ENCODE measurements at regions not wholly inside any gene's neighbourhood (a gene's known extent, or its start where the extent isn't known, plus 50 kb on each side); places are given as distances from the start of the nearest gene placed in this dataset.

GRCh38 chr3:168275662-168276061 lies 179.9 kb upstream of the GOLIM4 start:
- H3K36me3 Mint-ChIP-seq (ENCODE audit: low read depth) = no peaks in the 10 kb centered on the region
- H3K27ac Mint-ChIP-seq = no peak overlapping the region
- no peak overlapping the region for H3K4me3 Mint-ChIP-seq
- DNase-seq = no peak
- H3K27me3 Mint-ChIP-seq (ENCODE audit: low read depth) = no peaks in the 10 kb centered on the region
- intact Hi-C loops (cut with micrococcal nuclease) = no loop called here
- no peaks in the 10 kb centered on the region for H3K9me3 Mint-ChIP-seq
- H3K4me1 Mint-ChIP-seq (ENCODE audit: low read depth) = no peaks in the 10 kb centered on the region
- CTCF ChIA-PET = no interaction called here

DNA sequence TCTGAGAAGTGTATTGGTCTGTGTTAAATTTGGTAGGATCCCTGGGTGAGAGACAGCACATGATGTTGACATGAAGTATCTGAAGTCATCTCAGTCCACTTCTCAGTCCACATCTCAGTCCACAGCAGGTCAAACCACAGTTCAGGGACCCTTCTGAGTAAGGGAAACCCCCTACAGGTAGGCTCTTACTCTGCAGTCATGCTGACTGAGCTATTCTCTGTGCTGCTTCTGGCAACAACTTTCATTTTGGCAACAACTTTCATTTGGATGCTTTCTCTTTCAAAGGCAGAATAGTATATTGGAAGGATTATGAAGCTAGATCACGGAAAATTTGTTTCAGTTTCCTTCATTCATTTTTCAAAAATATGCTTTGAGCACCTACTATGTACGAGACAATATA lies 178.2 kb upstream of the GOLIM4 start:
- Mint-ChIP-seq H3K4me1 (ENCODE audit: low read depth) (no peaks in the 10 kb centered on the region), H3K27me3 (ENCODE audit: low read depth) (no peaks in the 10 kb centered on the region), H3K36me3 (ENCODE audit: low read depth) (no peaks in the 10 kb centered on the region), H3K27ac (no peak overlapping the region), H3K4me3 (no peak overlapping the region), H3K9me3 (no peaks in the 10 kb centered on the region)
- CTCF ChIA-PET = no interaction called here
- no peak for DNase-seq
- intact Hi-C loops (cut with micrococcal nuclease) = no loop called here

- H3K4me1 Mint-ChIP-seq (ENCODE audit: low read depth) = no peaks in the 10 kb centered on the region
- H3K36me3 Mint-ChIP-seq (ENCODE audit: low read depth) = no peaks in the 10 kb centered on the region
- no peak overlapping the region for H3K4me3 Mint-ChIP-seq
- DNase-seq = no peak
- intact Hi-C loops (cut with micrococcal nuclease) = no loop called here
- H3K27ac Mint-ChIP-seq = no peak overlapping the region
- CTCF ChIA-PET = no interaction called here
- H3K27me3 Mint-ChIP-seq (ENCODE audit: low read depth) = no peaks in the 10 kb centered on the region
- no peaks in the 10 kb centered on the region for H3K9me3 Mint-ChIP-seq
These were observed 177.3 kb upstream of the GOLIM4 start for GRCh38 chr3:168273036-168273435.

DNA sequence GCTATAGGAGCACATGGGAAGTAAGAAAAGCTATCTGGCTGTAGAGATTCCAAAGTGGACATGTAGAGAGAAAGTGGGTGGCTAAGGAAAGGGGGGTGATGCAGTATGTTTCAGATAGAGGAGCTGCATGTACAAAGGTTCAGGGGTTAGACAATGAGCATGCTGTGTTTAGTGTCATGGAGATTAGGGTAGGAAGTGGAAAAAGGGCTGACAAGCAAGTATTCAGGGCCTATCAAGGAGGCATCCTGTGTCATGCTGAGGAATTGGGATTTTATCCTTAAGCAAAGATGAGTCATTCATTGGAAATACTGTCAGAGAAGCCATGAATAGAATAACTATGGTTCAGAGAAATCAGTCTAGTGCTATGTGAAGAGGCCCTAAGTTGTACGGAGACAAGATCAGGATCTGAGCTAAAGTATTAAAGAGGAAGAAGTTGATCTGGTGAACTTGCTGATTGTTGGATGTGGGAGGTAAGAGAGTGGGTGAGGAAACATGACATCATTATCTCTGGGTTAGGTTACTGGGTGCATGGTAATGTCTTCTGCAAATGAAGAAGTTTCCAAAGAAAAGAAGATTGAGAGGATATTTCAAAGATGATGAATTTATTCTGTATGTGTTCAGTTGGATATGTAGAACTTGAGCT lies 176.7 kb upstream of the GOLIM4 start:
- intact Hi-C loops (cut with micrococcal nuclease) = no loop called here
- DNase-seq = no peak
- H3K27me3 Mint-ChIP-seq (ENCODE audit: low read depth) = no peaks in the 10 kb centered on the region
- H3K9me3 Mint-ChIP-seq = no peaks in the 10 kb centered on the region
- CTCF ChIA-PET = no interaction called here
- H3K4me3 Mint-ChIP-seq = no peak overlapping the region
- H3K4me1 Mint-ChIP-seq (ENCODE audit: low read depth) = no peaks in the 10 kb centered on the region
- H3K27ac Mint-ChIP-seq = no peak overlapping the region
- no peaks in the 10 kb centered on the region for H3K36me3 Mint-ChIP-seq (ENCODE audit: low read depth)

GRCh38 chr3:168271932-168272331 lies 176.2 kb upstream of the GOLIM4 start:
- no peak overlapping the region for H3K27ac Mint-ChIP-seq
- CTCF ChIA-PET = no interaction called here
- H3K4me3 Mint-ChIP-seq = no peak overlapping the region
- DNase-seq = no peak
- no peaks in the 10 kb centered on the region for H3K4me1 Mint-ChIP-seq (ENCODE audit: low read depth)
- no peaks in the 10 kb centered on the region for H3K27me3 Mint-ChIP-seq (ENCODE audit: low read depth)
- intact Hi-C loops (cut with micrococcal nuclease) = no loop called here
- H3K36me3 Mint-ChIP-seq (ENCODE audit: low read depth) = no peaks in the 10 kb centered on the region
- no peaks in the 10 kb centered on the region for H3K9me3 Mint-ChIP-seq

GRCh38 chr3:168269001-168269400 lies 173.3 kb upstream of the GOLIM4 start:
- Mint-ChIP-seq H3K4me3 (no peak overlapping the region), H3K36me3 (ENCODE audit: low read depth) (no peaks in the 10 kb centered on the region), H3K4me1 (ENCODE audit: low read depth) (no peaks in the 10 kb centered on the region), H3K9me3 (no peaks in the 10 kb centered on the region), H3K27ac (no peak overlapping the region), H3K27me3 (ENCODE audit: low read depth) (no peaks in the 10 kb centered on the region)
- CTCF ChIA-PET = interaction anchor here (0.6 kb wide), 1 partner anchor 55 kb away, joined by 3 read pairs; no protein-coding TSS in a partner anchor
- intact Hi-C loops (cut with micrococcal nuclease) = no loop called here
- DNase-seq = no peak

- Mint-ChIP-seq H3K36me3 (ENCODE audit: low read depth) (no peaks in the 10 kb centered on the region), H3K4me3 (no peak overlapping the region), H3K4me1 (ENCODE audit: low read depth) (no peaks in the 10 kb centered on the region), H3K27me3 (ENCODE audit: low read depth) (no peaks in the 10 kb centered on the region), H3K9me3 (no peaks in the 10 kb centered on the region), H3K27ac (no peak overlapping the region)
- intact Hi-C loops (cut with micrococcal nuclease) = no loop called here
- CTCF ChIA-PET = no interaction called here
- DNase-seq = no peak
These were observed 171.5 kb upstream of the GOLIM4 start for GRCh38 chr3:168267179-168267578.

DNA sequence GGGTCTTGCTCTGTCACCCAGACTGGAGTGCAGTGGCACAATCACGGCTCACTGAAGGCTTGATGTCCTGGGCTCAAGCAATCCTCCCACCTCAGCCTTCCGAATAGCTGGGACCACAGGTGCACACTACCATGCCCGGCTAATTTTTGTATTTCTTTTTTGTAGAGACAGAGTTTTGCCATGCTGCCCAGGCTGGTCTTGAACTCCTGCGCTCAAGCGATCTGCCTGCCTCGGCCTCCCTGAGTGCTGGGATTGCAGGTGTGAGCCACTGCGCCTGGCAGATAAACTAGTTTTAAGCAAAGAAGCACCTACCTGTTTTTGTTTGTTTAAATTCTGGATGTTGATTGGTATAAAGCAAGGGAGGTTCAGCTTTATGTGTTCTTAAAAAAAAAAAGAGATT lies 170.6 kb upstream of the GOLIM4 start:
- Mint-ChIP-seq H3K27me3 (ENCODE audit: low read depth) (no peaks in the 10 kb centered on the region), H3K9me3 (no peaks in the 10 kb centered on the region), H3K4me1 (ENCODE audit: low read depth) (no peaks in the 10 kb centered on the region), H3K36me3 (ENCODE audit: low read depth) (no peaks in the 10 kb centered on the region), H3K27ac (no peak overlapping the region), H3K4me3 (no peak overlapping the region)
- DNase-seq = no peak
- CTCF ChIA-PET = no interaction called here
- intact Hi-C loops (cut with micrococcal nuclease) = no loop called here

DNA sequence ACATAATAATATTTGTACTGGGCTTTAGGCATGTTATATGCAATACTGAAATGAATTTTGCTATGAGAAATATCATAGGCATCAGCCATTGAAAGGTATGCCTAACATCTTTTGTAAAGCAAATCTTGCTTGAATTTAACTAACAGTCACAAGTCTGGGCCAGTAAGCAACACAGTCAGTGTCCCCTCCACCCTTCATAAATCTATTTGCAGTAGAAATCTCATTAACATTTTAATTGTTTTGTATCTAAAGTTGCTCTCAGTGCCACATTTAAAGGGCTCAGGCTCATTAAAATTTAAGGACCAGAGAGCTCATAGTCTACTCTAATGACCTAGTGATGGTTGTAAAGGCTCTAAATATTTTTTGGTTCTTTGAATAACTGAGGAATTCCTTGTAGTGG lies 167.2 kb upstream of the GOLIM4 start:
- CTCF ChIA-PET = no interaction called here
- no peaks in the 10 kb centered on the region for H3K9me3 Mint-ChIP-seq
- H3K27ac Mint-ChIP-seq = no peak overlapping the region
- H3K4me3 Mint-ChIP-seq = no peak overlapping the region
- no peaks in the 10 kb centered on the region for H3K27me3 Mint-ChIP-seq (ENCODE audit: low read depth)
- H3K36me3 Mint-ChIP-seq (ENCODE audit: low read depth) = no peaks in the 10 kb centered on the region
- intact Hi-C loops (cut with micrococcal nuclease) = no loop called here
- no peaks in the 10 kb centered on the region for H3K4me1 Mint-ChIP-seq (ENCODE audit: low read depth)
- DNase-seq = no peak

GRCh38 chr3:168260859-168261258 lies 165.1 kb upstream of the GOLIM4 start:
- no peak for DNase-seq
- Mint-ChIP-seq H3K9me3 (no peaks in the 10 kb centered on the region), H3K27me3 (ENCODE audit: low read depth) (no peaks in the 10 kb centered on the region), H3K4me1 (ENCODE audit: low read depth) (no peaks in the 10 kb centered on the region), H3K36me3 (ENCODE audit: low read depth) (no peaks in the 10 kb centered on the region), H3K27ac (no peak overlapping the region), H3K4me3 (no peak overlapping the region)
- intact Hi-C loops (cut with micrococcal nuclease) = no loop called here
- CTCF ChIA-PET = no interaction called here

DNA sequence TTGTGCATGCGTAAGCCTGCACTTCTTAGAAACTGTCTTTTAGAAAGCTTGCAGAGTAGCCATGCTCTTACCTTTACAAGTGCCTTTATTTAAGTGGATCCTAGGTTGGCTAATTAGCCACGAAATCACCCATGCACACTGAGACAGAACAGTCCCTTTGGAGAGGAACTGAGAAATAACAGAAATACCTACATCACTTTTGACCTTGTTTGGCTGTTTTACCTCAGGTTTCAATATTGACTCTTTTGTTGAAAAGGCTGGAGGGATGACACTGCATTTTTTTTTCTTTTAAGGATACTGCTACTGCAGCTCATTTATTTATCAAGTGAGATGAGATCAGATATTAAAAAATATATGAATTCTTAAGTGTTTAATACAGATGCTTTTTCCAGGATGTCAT lies 155.6 kb upstream of the GOLIM4 start:
- intact Hi-C loops (cut with micrococcal nuclease) = no loop called here
- no peak overlapping the region for H3K27ac Mint-ChIP-seq
- peaks cover 38% of the 10 kb centered on the region for H3K27me3 Mint-ChIP-seq (ENCODE audit: low read depth)
- peaks cover 8% of the 10 kb centered on the region for H3K4me1 Mint-ChIP-seq (ENCODE audit: low read depth)
- no peak overlapping the region for H3K4me3 Mint-ChIP-seq
- H3K36me3 Mint-ChIP-seq (ENCODE audit: low read depth) = no peaks in the 10 kb centered on the region
- H3K9me3 Mint-ChIP-seq = peaks cover 7% of the 10 kb centered on the region
- CTCF ChIA-PET = no interaction called here
- DNase-seq = no peak

GRCh38 chr3:168250415-168250861 lies 154.7 kb upstream of the GOLIM4 start:
- H3K27me3 Mint-ChIP-seq (ENCODE audit: low read depth) = peaks cover 38% of the 10 kb centered on the region
- peaks cover 8% of the 10 kb centered on the region for H3K4me1 Mint-ChIP-seq (ENCODE audit: low read depth)
- H3K27ac Mint-ChIP-seq = no peak overlapping the region
- CTCF ChIA-PET = interaction anchor here (0.7 kb wide), 1 partner anchor 192 kb away, joined by 3 read pairs; no protein-coding TSS in a partner anchor
- H3K36me3 Mint-ChIP-seq (ENCODE audit: low read depth) = no peaks in the 10 kb centered on the region
- DNase-seq = no peak
- intact Hi-C loops (cut with micrococcal nuclease) = no loop called here
- peak overlapping the region; percentile 37 for H3K4me3 Mint-ChIP-seq
- H3K9me3 Mint-ChIP-seq = peaks cover 7% of the 10 kb centered on the region

GRCh38 chr3:168249550-168250414 lies 154.1 kb upstream of the GOLIM4 start:
- Mint-ChIP-seq H3K4me3 (peak overlapping the region; percentile 37), H3K4me1 (ENCODE audit: low read depth) (peaks cover 8% of the 10 kb centered on the region), H3K36me3 (ENCODE audit: low read depth) (no peaks in the 10 kb centered on the region), H3K27me3 (ENCODE audit: low read depth) (peaks cover 38% of the 10 kb centered on the region), H3K27ac (no peak overlapping the region), H3K9me3 (peaks cover 2% of the 10 kb centered on the region)
- intact Hi-C loops (cut with micrococcal nuclease) = no loop called here
- DNase-seq = peak; percentile 11
- CTCF ChIA-PET = interaction anchor here (0.7 kb wide), 1 partner anchor 191 kb away, joined by 3 read pairs; no protein-coding TSS in a partner anchor

All from activated naive CD4-positive, alpha-beta T cell treated with anti-CD3 and anti-CD28 coated beads for 36 hours (primary cell).